ENCODE measurements at regions not wholly inside any gene's neighbourhood (a gene's known extent, or its start where the extent isn't known, plus 50 kb on each side); places are given as distances from the start of the nearest gene placed in this dataset.

- TF ChIP-seq CTCF (IDR thresholded peaks at IDR 0.05) (no peak), POLR2AphosphoS5 (IDR thresholded peaks at IDR 0.05; ENCODE audit: insufficient read depth in 1 of 2, low read depth in 1 of 2) (no peak), POLR2A (IDR thresholded peaks at IDR 0.05) (no peak)
These were observed 607.1 kb downstream of the KCNJ2 start for GRCh38 chr17:70776441-70776840.

Measured in vagina (tissue), 2 donors.